ENCODE measurements at regions not wholly inside any gene's neighbourhood (a gene's known extent, or its start where the extent isn't known, plus 50 kb on each side); places are given as distances from the start of the nearest gene placed in this dataset.

- no peak for TF ChIP-seq CTCF (IDR thresholded peaks at IDR 0.05)
- no peak for TF ChIP-seq POLR2A (IDR thresholded peaks at IDR 0.05)
- no peak for TF ChIP-seq EP300 (IDR thresholded peaks at IDR 0.05)
Observed at GRCh38 chr12:13368971-13369370, 172.4 kb downstream of the EMP1 start.
